Sigmoid colon (tissue), 6 donors: ENCODE measurements at regions not wholly inside any gene's neighbourhood (a gene's known extent, or its start where the extent isn't known, plus 50 kb on each side); places are given as distances from the start of the nearest gene placed in this dataset.

Source experiments
- DNase-seq: peaks from one replicate; pipeline ENCODE4 v3.0.0-alpha.2; 2019
- H3K27ac ChIP-seq, 4 donors: fragments of 200-600 bp; sonication (generic); one replicate each; pipeline ENCODE4 v1.5.1; 2016 to 2019; ENCODE audit warnings: mild to moderate bottlenecking in 1 of 4
- H3K27me3 ChIP-seq, 3 donors: fragments of 200-600 bp; sonication (generic); one replicate each; pipeline ENCODE4 v1.5.1; 2019; ENCODE audit warnings: mild to moderate bottlenecking in 1 of 3
- H3K36me3 ChIP-seq, 4 donors: fragments of 200-600 bp; sonication (generic); one replicate each; pipeline ENCODE4 v1.5.1; 2016 to 2019
- H3K4me1 ChIP-seq, 4 donors: fragments of 200-600 bp; sonication (generic); one replicate each; pipeline ENCODE4 v1.5.1; 2017 to 2019
- H3K4me3 ChIP-seq, 4 donors: fragments of 200-600 bp; sonication (generic); one replicate each; pipeline ENCODE4 v1.5.1; 2017 to 2019; ENCODE audit warnings: mild to moderate bottlenecking in 2 of 4, moderate library complexity in 1 of 4
- H3K9me3 ChIP-seq, 4 donors: fragments of 200-600 bp in 3 of 4; sonication (generic) in 3 of 4; one replicate each; pipeline versions ENCODE4 v1.5.1 to v1.6.1; 2013 to 2019
- CTCF ChIP-seq, 4 experiments: fragments of 450-650 bp in 3 of 4; fragments of 200-600 bp in 1 of 4; IDR thresholded peaks; one replicate each; pipeline ENCODE4 v1.5.1; 2016 to 2019; ENCODE audit warnings: antibody characterized with exemption in 4 of 4, mild to moderate bottlenecking in 3 of 4, moderate library complexity in 2 of 4
- EP300 ChIP-seq, 4 donors: sonication (generic); formaldehyde crosslinking; IDR thresholded peaks; one replicate each; pipeline ENCODE4 v1.6.1; 2017; ENCODE audit warnings: antibody characterized with exemption in 4 of 4
- POLR2A ChIP-seq, 2 donors: fragments of 450-650 bp; IDR thresholded peaks; one replicate each; pipeline ENCODE4 v1.6.1; 2016; ENCODE audit warnings: antibody characterized with exemption in 2 of 2, mild to moderate bottlenecking in 2 of 2, moderate library complexity in 2 of 2
- POLR2AphosphoS5 ChIP-seq, 4 donors: sonication (generic); formaldehyde crosslinking; IDR thresholded peaks; one replicate each; pipeline ENCODE4 v1.6.1; 2017; ENCODE audit warnings: antibody characterized with exemption in 4 of 4
- WGBS, 2 donors: extraction: QIAGEN DNeasy Blood & Tissue Kit; methylation state at CpG; one replicate each; pipeline ENCODE4 v1.1.7; 2013; 5-methylcytosine and 5-hydroxymethylcytosine counted together
- intact Hi-C: fragments of 100-400 bp; cut with DNase I; formaldehyde crosslinking; loops from one replicate; pipeline ENCODE4 v1.15.1; 2023
- donor health status: healthy with polysubstance abuse.
- donor health status: healthy.

DNA sequence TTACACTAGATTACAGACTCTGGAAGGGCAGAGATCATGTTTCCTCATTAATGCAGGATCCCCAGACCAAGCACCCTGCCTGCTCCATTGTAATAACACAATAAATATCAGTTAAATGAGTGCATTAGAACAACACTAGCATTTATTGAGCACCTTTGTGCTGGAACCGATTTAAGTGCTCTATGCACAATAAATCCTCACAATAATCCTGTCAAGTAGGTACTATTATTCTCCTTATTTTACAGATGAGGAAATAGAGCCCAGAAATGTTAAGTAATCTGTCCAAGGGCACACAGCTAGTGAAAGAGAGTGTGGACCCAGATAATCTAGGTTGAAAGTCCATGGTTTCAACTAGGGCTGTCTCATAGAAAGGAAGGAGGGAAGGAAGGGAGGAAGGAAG is 69.8 kb downstream of the MAP1LC3B2 start:
- no peaks in the 10 kb centered on the region for H3K27me3 ChIP-seq
- DNase-seq: no peak
- no peak overlapping the region for H3K27ac ChIP-seq
- no peaks in the 10 kb centered on the region for H3K9me3 ChIP-seq
- WGBS, 2 donors: 32 to 62% methylated on average over 1 of the region's 1 CpG
- H3K36me3 ChIP-seq: no peaks in the 10 kb centered on the region
- no peaks in the 10 kb centered on the region for H3K4me1 ChIP-seq
- intact Hi-C loops: no loop called here
- no peak for TF ChIP-seq CTCF (IDR thresholded peaks at IDR 0.05)
- no peak for TF ChIP-seq POLR2A (IDR thresholded peaks at IDR 0.05)
- TF ChIP-seq EP300 (IDR thresholded peaks at IDR 0.05): no peak
- TF ChIP-seq POLR2AphosphoS5 (IDR thresholded peaks at IDR 0.05): no peak
- H3K4me3 ChIP-seq: no peak overlapping the region

DNA sequence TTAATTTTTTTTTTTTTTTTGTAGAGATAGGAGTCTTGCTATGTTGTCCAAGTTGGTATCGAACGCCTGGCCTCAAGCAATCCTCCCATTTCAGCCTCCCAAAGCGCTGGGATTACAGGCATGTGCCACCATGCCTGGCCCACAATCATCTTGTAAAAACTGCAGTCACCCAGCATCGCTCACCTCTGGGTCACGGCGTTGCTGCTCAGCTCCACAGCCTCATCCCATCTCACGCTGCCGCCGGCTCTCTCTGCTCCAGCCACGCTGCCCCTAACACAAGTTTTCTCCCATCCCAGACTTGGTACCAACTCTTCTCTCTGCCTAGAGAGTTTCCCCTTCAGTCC is 69.2 kb downstream of the MAP1LC3B2 start:
- Histone ChIP-seq H3K4me1 (no peaks in the 10 kb centered on the region), H3K9me3 (no peaks in the 10 kb centered on the region), H3K27ac (no peak overlapping the region), H3K27me3 (no peaks in the 10 kb centered on the region), H3K4me3 (no peak overlapping the region), H3K36me3 (no peaks in the 10 kb centered on the region)
- DNase-seq: no peak
- 96 to 97% methylated on average over 10 of the region's 10 CpGs for WGBS, 2 donors
- TF ChIP-seq POLR2AphosphoS5 (IDR thresholded peaks at IDR 0.05) (no peak), POLR2A (IDR thresholded peaks at IDR 0.05) (no peak), CTCF (IDR thresholded peaks at IDR 0.05) (no peak), EP300 (IDR thresholded peaks at IDR 0.05) (no peak)
- intact Hi-C loops: no loop called here
